ENCODE measurements at regions not wholly inside any gene's neighbourhood (a gene's known extent, or its start where the extent isn't known, plus 50 kb on each side); places are given as distances from the start of the nearest gene placed in this dataset.

- Mint-ChIP-seq H3K4me1 (no peaks in the 10 kb centered on the region), H3K27me3 (ENCODE audit: insufficient read depth, low read depth, poor library complexity) (peaks cover 4% of the 10 kb centered on the region), H3K27ac (no peak overlapping the region), H3K9me3 (no peaks in the 10 kb centered on the region), H3K4me3 (no peak overlapping the region), H3K36me3 (ENCODE audit: low read depth) (no peaks in the 10 kb centered on the region)
- H3K9me2 ChIP-seq (ENCODE audit: insufficient read depth): no peaks in the 10 kb centered on the region; the same call in 1 of the 2 replicates
- ATAC-seq: no peak
- H3K36me3 ChIP-seq (ENCODE audit: insufficient read depth): no peaks in the 10 kb centered on the region
- no peaks in the 10 kb centered on the region for H3K27me3 ChIP-seq (ENCODE audit: insufficient read depth)
- DNase-seq (ENCODE audit: low spot score): no peak
- no peaks in the 10 kb centered on the region for H3F3A ChIP-seq (replicated peaks; ENCODE audit: low read depth)
- H3K27ac ChIP-seq (ENCODE audit: low read depth): no peak overlapping the region
- H2AFZ ChIP-seq: no peak overlapping the region
- H3K4me1 ChIP-seq (ENCODE audit: insufficient read depth): no peaks in the 10 kb centered on the region; the same call in 1 of the 2 replicates
- H3K4me2 ChIP-seq: no peak overlapping the region
- no peak overlapping the region for H3K4me3 ChIP-seq
- TF ChIP-seq JUNB (IDR thresholded peaks at IDR 0.05; ENCODE audit: unreplicated experiment) (no peak), ZNF114 (CRISPR knock-in tag; IDR thresholded peaks at IDR 0.05) (no peak), ZNF331 (CRISPR knock-in tag; IDR thresholded peaks at IDR 0.05; ENCODE audit: low read depth) (no peak), EZH2 (IDR thresholded peaks at IDR 0.05; ENCODE audit: low read depth, unreplicated experiment) (no peak), CTCF (conservative IDR thresholded peaks at IDR 0.05; ENCODE audit: low read depth in 2 of 2) (no peak), ETS1 (IDR thresholded peaks at IDR 0.05) (no peak), NANOG (IDR thresholded peaks at IDR 0.05; ENCODE audit: borderline replicate concordance) (no peak), EZH2phosphoT487 (IDR thresholded peaks at IDR 0.05; ENCODE audit: unreplicated experiment) (no peak), CREB1 (CRISPR knock-in tag; IDR thresholded peaks at IDR 0.05; ENCODE audit: low read depth) (no peak), POLR2AphosphoS5 (IDR thresholded peaks at IDR 0.05; ENCODE audit: low read depth) (no peak), STAT1 (IDR thresholded peaks at IDR 0.05; ENCODE audit: unreplicated experiment) (no peak)
- TF ChIP-seq, protein P1, sequence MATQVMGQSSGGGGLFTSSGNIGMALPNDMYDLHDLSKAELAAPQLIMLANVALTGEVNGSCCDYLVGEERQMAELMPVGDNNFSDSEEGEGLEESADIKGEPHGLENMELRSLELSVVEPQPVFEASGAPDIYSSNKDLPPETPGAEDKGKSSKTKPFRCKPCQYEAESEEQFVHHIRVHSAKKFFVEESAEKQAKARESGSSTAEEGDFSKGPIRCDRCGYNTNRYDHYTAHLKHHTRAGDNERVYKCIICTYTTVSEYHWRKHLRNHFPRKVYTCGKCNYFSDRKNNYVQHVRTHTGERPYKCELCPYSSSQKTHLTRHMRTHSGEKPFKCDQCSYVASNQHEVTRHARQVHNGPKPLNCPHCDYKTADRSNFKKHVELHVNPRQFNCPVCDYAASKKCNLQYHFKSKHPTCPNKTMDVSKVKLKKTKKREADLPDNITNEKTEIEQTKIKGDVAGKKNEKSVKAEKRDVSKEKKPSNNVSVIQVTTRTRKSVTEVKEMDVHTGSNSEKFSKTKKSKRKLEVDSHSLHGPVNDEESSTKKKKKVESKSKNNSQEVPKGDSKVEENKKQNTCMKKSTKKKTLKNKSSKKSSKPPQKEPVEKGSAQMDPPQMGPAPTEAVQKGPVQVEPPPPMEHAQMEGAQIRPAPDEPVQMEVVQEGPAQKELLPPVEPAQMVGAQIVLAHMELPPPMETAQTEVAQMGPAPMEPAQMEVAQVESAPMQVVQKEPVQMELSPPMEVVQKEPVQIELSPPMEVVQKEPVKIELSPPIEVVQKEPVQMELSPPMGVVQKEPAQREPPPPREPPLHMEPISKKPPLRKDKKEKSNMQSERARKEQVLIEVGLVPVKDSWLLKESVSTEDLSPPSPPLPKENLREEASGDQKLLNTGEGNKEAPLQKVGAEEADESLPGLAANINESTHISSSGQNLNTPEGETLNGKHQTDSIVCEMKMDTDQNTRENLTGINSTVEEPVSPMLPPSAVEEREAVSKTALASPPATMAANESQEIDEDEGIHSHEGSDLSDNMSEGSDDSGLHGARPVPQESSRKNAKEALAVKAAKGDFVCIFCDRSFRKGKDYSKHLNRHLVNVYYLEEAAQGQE (IDR thresholded peaks at IDR 0.05; ENCODE audit: unreplicated experiment): no peak
- TF ChIP-seq, protein P2, sequence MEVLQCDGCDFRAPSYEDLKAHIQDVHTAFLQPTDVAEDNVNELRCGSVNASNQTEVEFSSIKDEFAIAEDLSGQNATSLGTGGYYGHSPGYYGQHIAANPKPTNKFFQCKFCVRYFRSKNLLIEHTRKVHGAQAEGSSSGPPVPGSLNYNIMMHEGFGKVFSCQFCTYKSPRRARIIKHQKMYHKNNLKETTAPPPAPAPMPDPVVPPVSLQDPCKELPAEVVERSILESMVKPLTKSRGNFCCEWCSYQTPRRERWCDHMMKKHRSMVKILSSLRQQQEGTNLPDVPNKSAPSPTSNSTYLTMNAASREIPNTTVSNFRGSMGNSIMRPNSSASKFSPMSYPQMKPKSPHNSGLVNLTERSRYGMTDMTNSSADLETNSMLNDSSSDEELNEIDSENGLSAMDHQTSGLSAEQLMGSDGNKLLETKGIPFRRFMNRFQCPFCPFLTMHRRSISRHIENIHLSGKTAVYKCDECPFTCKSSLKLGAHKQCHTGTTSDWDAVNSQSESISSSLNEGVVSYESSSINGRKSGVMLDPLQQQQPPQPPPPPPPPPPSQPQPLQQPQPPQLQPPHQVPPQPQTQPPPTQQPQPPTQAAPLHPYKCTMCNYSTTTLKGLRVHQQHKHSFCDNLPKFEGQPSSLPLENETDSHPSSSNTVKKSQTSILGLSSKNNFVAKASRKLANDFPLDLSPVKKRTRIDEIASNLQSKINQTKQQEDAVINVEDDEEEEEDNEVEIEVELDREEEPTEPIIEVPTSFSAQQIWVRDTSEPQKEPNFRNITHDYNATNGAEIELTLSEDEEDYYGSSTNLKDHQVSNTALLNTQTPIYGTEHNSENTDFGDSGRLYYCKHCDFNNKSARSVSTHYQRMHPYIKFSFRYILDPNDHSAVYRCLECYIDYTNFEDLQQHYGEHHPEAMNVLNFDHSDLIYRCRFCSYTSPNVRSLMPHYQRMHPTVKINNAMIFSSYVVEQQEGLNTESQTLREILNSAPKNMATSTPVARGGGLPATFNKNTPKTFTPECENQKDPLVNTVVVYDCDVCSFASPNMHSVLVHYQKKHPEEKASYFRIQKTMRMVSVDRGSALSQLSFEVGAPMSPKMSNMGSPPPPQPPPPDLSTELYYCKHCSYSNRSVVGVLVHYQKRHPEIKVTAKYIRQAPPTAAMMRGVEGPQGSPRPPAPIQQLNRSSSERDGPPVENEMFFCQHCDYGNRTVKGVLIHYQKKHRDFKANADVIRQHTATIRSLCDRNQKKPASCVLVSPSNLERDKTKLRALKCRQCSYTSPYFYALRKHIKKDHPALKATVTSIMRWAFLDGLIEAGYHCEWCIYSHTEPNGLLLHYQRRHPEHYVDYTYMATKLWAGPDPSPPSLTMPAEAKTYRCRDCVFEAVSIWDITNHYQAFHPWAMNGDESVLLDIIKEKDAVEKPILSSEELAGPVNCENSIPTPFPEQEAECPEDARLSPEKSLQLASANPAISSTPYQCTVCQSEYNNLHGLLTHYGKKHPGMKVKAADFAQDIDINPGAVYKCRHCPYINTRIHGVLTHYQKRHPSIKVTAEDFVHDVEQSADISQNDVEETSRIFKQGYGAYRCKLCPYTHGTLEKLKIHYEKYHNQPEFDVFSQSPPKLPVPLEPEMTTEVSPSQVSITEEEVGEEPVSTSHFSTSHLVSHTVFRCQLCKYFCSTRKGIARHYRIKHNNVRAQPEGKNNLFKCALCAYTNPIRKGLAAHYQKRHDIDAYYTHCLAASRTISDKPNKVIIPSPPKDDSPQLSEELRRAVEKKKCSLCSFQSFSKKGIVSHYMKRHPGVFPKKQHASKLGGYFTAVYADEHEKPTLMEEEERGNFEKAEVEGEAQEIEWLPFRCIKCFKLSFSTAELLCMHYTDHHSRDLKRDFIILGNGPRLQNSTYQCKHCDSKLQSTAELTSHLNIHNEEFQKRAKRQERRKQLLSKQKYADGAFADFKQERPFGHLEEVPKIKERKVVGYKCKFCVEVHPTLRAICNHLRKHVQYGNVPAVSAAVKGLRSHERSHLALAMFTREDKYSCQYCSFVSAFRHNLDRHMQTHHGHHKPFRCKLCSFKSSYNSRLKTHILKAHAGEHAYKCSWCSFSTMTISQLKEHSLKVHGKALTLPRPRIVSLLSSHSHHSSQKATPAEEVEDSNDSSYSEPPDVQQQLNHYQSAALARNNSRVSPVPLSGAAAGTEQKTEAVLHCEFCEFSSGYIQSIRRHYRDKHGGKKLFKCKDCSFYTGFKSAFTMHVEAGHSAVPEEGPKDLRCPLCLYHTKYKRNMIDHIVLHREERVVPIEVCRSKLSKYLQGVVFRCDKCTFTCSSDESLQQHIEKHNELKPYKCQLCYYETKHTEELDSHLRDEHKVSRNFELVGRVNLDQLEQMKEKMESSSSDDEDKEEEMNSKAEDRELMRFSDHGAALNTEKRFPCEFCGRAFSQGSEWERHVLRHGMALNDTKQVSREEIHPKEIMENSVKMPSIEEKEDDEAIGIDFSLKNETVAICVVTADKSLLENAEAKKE (CRISPR knock-in tag; IDR thresholded peaks at IDR 0.05): no peak
- H3K79me2 ChIP-seq (replicated peaks; ENCODE audit: insufficient read depth): no peaks in the 10 kb centered on the region
- no peaks in the 10 kb centered on the region for H4K20me1 ChIP-seq (replicated peaks; ENCODE audit: insufficient read depth)
Observed at GRCh38 chr5:145598983-145599382, 236.2 kb downstream of the PRELID2 start.

Measured in GM23338 (cell line).